Uterus (tissue), 3 donors: ENCODE measurements at regions not wholly inside any gene's neighbourhood (a gene's known extent, or its start where the extent isn't known, plus 50 kb on each side); places are given as distances from the start of the nearest gene placed in this dataset.

Source experiments
- DNase-seq, 2 donors: peaks; one replicate each; pipeline ENCODE4 v3.0.0-alpha.2; 2019 to 2020
- H3K27ac ChIP-seq, 2 donors: fragments of 200-600 bp; sonication (generic); 1 replicate in 1 of 2; 2 replicates in 1 of 2; pipeline ENCODE4 v1.5.1; 2016 to 2018
- H3K27me3 ChIP-seq, 2 donors: fragments of 200-600 bp; sonication (generic); one replicate each; pipeline ENCODE4 v1.5.1; 2018 to 2019; ENCODE audit warnings: control low read depth in 1 of 2
- H3K36me3 ChIP-seq, 2 donors: fragments of 200-600 bp; sonication (generic); one replicate each; pipeline ENCODE4 v1.5.1; 2019; ENCODE audit warnings: control low read depth in 1 of 2
- H3K4me1 ChIP-seq, 2 donors: fragments of 200-600 bp; sonication (generic); one replicate each; pipeline ENCODE4 v1.5.1; 2018 to 2019; ENCODE audit warnings: control low read depth in 1 of 2
- H3K4me3 ChIP-seq, 2 donors: fragments of 200-600 bp; sonication (generic); 1 replicate in 1 of 2; 2 replicates in 1 of 2; pipeline ENCODE4 v1.5.1; 2018 to 2019; ENCODE audit warnings: mild to moderate bottlenecking in 1 of 2
- H3K9me3 ChIP-seq, 2 donors: fragments of 200-600 bp; sonication (generic); one replicate each; pipeline ENCODE4 v1.5.1; 2019; ENCODE audit warnings: control low read depth in 1 of 2
- CTCF ChIP-seq, 4 experiments: fragments of 200-600 bp in 2 of 4; fragments of 450-650 bp in 2 of 4; sonication (generic) in 2 of 4; IDR thresholded peaks; one replicate each; pipeline ENCODE4 v1.5.1; 2016 to 2019; ENCODE audit warnings: antibody characterized with exemption in 4 of 4, mild to moderate bottlenecking in 2 of 4, moderate library complexity in 1 of 4
- POLR2A ChIP-seq, 2 donors: fragments of 450-650 bp; IDR thresholded peaks; one replicate each; pipeline ENCODE4 v1.6.1; 2016; ENCODE audit warnings: antibody characterized with exemption in 2 of 2, mild to moderate bottlenecking in 1 of 2, moderate library complexity in 1 of 2
- intact Hi-C: fragments of 100-400 bp; cut with DNase I; formaldehyde crosslinking; loops from one replicate; pipeline ENCODE4 v1.15.1; 2023; ENCODE audit warnings: low total_unique reads
- donor health status: DM: yes; HTN: yes; CAD: no.

- intact Hi-C loops, result no loop called here
- H3K27ac ChIP-seq, result no peak overlapping the region
- H3K4me3 ChIP-seq, result no peak overlapping the region
- DNase-seq, result no peak
- H3K4me1 ChIP-seq, result no peaks in the 10 kb centered on the region
- H3K9me3 ChIP-seq, result no peaks in the 10 kb centered on the region
- no peaks in the 10 kb centered on the region for H3K36me3 ChIP-seq
- no peak for TF ChIP-seq CTCF (IDR thresholded peaks at IDR 0.05)
- TF ChIP-seq POLR2A (IDR thresholded peaks at IDR 0.05), result no peak
- no peaks in the 10 kb centered on the region for H3K27me3 ChIP-seq
Observed at GRCh38 chr14:85254711-85255110, 275.2 kb upstream of the FLRT2 start.

DNA sequence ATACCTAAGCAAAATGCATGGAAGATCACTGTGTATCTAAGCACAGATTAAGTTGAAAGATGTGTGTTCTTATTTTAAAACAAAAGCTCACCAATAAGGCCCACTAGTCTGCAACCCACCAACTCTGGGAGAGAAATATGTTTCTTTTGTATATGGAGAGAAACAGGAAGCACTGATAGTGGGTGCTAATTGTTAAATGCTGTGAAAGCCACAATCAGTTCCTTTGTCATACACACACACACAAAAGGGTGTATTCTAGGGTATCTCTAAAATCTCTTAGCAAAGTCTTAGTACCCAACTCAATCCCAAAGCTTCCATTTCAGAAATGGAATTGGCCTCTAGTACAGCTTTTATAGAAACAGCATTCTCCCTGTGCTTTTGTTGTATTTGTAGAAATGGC is 272.7 kb upstream of the FLRT2 start:
- no peaks in the 10 kb centered on the region for H3K36me3 ChIP-seq
- no peak overlapping the region for H3K4me3 ChIP-seq
- no peak overlapping the region for H3K27ac ChIP-seq
- intact Hi-C loops, result no loop called here
- H3K27me3 ChIP-seq, result no peaks in the 10 kb centered on the region
- no peaks in the 10 kb centered on the region for H3K9me3 ChIP-seq
- H3K4me1 ChIP-seq, result no peaks in the 10 kb centered on the region
- no peak for TF ChIP-seq CTCF (IDR thresholded peaks at IDR 0.05)
- no peak for DNase-seq

- no peaks in the 10 kb centered on the region for H3K9me3 ChIP-seq
- no peaks in the 10 kb centered on the region for H3K4me1 ChIP-seq
- no peak for DNase-seq
- H3K27ac ChIP-seq, result no peak overlapping the region
- H3K4me3 ChIP-seq, result no peak overlapping the region
- TF ChIP-seq POLR2A (IDR thresholded peaks at IDR 0.05), result no peak
- no peak for TF ChIP-seq CTCF (IDR thresholded peaks at IDR 0.05)
- intact Hi-C loops, result no loop called here
- H3K36me3 ChIP-seq, result no peaks in the 10 kb centered on the region
- H3K27me3 ChIP-seq, result no peaks in the 10 kb centered on the region
Observed at GRCh38 chr14:85263916-85264675, 265.8 kb upstream of the FLRT2 start.

- H3K9me3 ChIP-seq, result no peaks in the 10 kb centered on the region
- H3K4me1 ChIP-seq, result no peaks in the 10 kb centered on the region
- DNase-seq, result no peak
- H3K36me3 ChIP-seq, result no peaks in the 10 kb centered on the region
- TF ChIP-seq POLR2A (IDR thresholded peaks at IDR 0.05) (no peak), CTCF (IDR thresholded peaks at IDR 0.05) (no peak)
- no peak overlapping the region for H3K4me3 ChIP-seq
- H3K27me3 ChIP-seq, result no peaks in the 10 kb centered on the region
- intact Hi-C loops, result no loop called here
- H3K27ac ChIP-seq, result no peak overlapping the region
Observed at GRCh38 chr14:85273099-85273677, 256.8 kb upstream of the FLRT2 start.

DNA sequence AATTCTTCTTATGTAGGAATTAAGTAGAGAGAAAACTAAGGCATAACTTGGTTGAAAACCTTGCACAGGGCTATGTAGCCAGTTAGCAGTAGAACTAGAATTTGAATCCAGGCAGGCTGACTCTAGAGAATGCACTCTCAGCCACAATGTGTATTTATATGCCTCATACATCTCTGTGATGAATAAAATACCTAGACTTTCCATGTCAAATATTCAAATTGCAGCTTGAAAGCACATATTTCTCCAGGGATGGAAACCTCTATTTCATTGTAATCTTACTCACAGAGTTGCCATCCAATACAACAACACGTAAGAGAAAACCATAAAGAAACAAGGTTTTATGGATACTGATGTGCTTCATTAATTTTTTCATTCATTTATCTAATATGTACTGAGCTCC is 256.0 kb upstream of the FLRT2 start:
- Histone ChIP-seq H3K4me1 (no peaks in the 10 kb centered on the region), H3K27ac (no peak overlapping the region), H3K36me3 (no peaks in the 10 kb centered on the region), H3K4me3 (no peak overlapping the region), H3K27me3 (no peaks in the 10 kb centered on the region), H3K9me3 (no peaks in the 10 kb centered on the region)
- no peak for DNase-seq
- intact Hi-C loops, result no loop called here
- TF ChIP-seq CTCF (IDR thresholded peaks at IDR 0.05) (no peak), POLR2A (IDR thresholded peaks at IDR 0.05) (no peak)
